ENCODE measurements at regions not wholly inside any gene's neighbourhood (a gene's known extent, or its start where the extent isn't known, plus 50 kb on each side); places are given as distances from the start of the nearest gene placed in this dataset.

DNA sequence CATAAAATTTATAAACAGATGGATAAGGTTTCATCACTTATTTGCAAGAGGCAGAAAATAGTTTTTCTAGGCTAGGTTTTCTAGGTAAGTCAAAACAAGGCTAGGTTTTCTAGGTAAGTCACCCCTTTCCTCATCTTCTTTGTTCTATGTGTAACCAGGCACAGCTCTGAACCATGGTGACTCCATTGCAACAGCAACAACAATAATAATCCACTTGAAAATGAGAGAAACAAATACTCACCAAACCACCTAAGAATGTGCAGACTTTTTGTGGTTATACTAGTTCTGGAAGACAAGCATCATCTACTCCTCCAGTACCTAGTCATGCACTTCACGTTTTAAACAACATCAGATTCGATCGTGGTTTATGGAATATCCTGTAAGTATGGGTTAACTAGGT lies 237.4 kb upstream of the ACVR2A start:
- TF ChIP-seq CTCF (IDR thresholded peaks at IDR 0.05) (no peak), POLR2A (IDR thresholded peaks at IDR 0.05) (no peak)

Data from suprapubic skin (tissue), 3 donors.